GM18519 (cell line): ENCODE measurements at regions not wholly inside any gene's neighbourhood (a gene's known extent, or its start where the extent isn't known, plus 50 kb on each side); places are given as distances from the start of the nearest gene placed in this dataset.
"Not testable (repeated sequence)": the region's sequence is repeated elsewhere in the genome, so short reads cannot be mapped to it uniquely, and the experiment has no call there.

Source experiments
- ATAC-seq: cut with Tn5 transposase; IDR thresholded peaks from one replicate; pipeline ENCODE4 v1.9.1; 2021; ENCODE audit warnings: mild to moderate bottlenecking, moderate library complexity; ENCODE audit not compliant: unreplicated experiment, low FRiP score

GRCh38 chr15:50857763-50858162 lies 50.7 kb upstream of the AP4E1 start:
- no peak for ATAC-seq

- peak; percentile 94 for ATAC-seq
Measured at GRCh38 chr15:50854601-50855490, 53.6 kb upstream of the AP4E1 start.

GRCh38 chr15:50850003-50850402 lies 58.5 kb upstream of the AP4E1 start:
- no peak for ATAC-seq

GRCh38 chr15:50848349-50848748 lies 60.1 kb upstream of the AP4E1 start:
- no peak for ATAC-seq

GRCh38 chr15:50845181-50845580 lies 63.3 kb upstream of the AP4E1 start:
- not testable (repeated sequence) for ATAC-seq

- no peak for ATAC-seq
Measured at GRCh38 chr15:50840520-50840919, 68.0 kb upstream of the AP4E1 start.

GRCh38 chr15:50837256-50837770 lies 71.2 kb upstream of the AP4E1 start:
- ATAC-seq: no peak

- no peak for ATAC-seq
Measured at GRCh38 chr15:50830477-50831354, 65.2 kb upstream of the SPPL2A start.

- no peak for ATAC-seq
Measured at GRCh38 chr15:50828610-50829206, 63.2 kb upstream of the SPPL2A start.

GRCh38 chr15:50825946-50826345 lies 60.4 kb upstream of the SPPL2A start:
- no peak for ATAC-seq

GRCh38 chr15:50824514-50824913 lies 59.0 kb upstream of the SPPL2A start:
- ATAC-seq: no peak

- no peak for ATAC-seq
Measured at GRCh38 chr15:50823281-50823680, 57.8 kb upstream of the SPPL2A start.

- no peak for ATAC-seq
Measured at GRCh38 chr15:50821476-50821875, 56.0 kb upstream of the SPPL2A start.

- no peak for ATAC-seq
Measured at GRCh38 chr15:50820808-50821382, 55.4 kb upstream of the SPPL2A start.

- no peak for ATAC-seq
Measured at GRCh38 chr15:50819344-50819743, 53.8 kb upstream of the SPPL2A start.

- no peak for ATAC-seq
Measured at GRCh38 chr15:50815958-50816590, 50.6 kb upstream of the SPPL2A start.
